ENCODE measurements at regions not wholly inside any gene's neighbourhood (a gene's known extent, or its start where the extent isn't known, plus 50 kb on each side); places are given as distances from the start of the nearest gene placed in this dataset.

DNA sequence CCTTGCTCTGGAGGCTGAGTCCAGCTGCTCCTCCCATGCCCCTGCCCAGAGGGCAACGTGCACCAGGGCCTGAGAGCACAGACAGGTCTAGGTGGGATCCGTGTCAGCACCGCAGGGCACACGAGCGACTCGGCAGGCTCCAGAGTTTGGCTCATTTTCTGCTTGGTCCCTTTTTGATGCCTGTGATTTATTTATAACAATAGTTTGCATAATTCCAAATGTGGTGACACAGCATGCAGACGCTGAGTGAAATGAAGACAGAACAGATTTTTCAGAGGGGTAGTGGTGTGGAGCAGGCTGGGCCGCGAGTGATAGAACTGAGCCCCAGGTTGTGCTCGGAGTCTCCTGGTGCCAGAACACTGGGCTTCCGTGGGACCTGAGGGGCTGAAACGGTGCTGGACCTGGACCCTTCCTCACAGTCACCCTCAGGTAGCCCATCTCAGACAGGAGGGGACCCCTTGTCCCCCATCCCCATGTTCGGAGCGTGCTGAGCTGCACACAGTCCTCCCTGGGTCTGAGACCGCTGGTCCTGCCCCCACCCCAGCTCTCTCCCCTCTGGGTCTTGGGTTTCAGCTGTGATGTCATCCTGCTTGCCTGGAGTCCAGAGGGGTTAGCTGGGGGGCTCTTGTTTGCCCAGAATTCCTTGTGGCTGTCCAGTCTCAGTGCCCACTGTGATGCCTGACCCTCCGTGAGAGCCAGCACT, 95.9 kb downstream of the METRNL start:
- TF ChIP-seq JUND (IDR thresholded peaks at IDR 0.05) (no peak), POLR2A (IDR thresholded peaks at IDR 0.05; ENCODE audit: borderline replicate concordance, extremely low read depth, insufficient read depth, insufficient read length) (no peak), TCF7L2 (IDR thresholded peaks at IDR 0.05; ENCODE audit: borderline replicate concordance, extremely low read depth, insufficient read depth, insufficient read length) (no peak), EZH2phosphoT487 (IDR thresholded peaks at IDR 0.05; ENCODE audit: borderline replicate concordance) (no peak), YY1 (IDR thresholded peaks at IDR 0.05; ENCODE audit: extremely low read depth, insufficient replicate concordance, low read depth, low read length) (no peak), RAD21 (IDR thresholded peaks at IDR 0.05; ENCODE audit: low read depth) (no peak)
- TF ChIP-seq, protein P1, sequence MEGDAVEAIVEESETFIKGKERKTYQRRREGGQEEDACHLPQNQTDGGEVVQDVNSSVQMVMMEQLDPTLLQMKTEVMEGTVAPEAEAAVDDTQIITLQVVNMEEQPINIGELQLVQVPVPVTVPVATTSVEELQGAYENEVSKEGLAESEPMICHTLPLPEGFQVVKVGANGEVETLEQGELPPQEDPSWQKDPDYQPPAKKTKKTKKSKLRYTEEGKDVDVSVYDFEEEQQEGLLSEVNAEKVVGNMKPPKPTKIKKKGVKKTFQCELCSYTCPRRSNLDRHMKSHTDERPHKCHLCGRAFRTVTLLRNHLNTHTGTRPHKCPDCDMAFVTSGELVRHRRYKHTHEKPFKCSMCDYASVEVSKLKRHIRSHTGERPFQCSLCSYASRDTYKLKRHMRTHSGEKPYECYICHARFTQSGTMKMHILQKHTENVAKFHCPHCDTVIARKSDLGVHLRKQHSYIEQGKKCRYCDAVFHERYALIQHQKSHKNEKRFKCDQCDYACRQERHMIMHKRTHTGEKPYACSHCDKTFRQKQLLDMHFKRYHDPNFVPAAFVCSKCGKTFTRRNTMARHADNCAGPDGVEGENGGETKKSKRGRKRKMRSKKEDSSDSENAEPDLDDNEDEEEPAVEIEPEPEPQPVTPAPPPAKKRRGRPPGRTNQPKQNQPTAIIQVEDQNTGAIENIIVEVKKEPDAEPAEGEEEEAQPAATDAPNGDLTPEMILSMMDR (IDR thresholded peaks at IDR 0.05 in 2 of 3, conservative IDR thresholded peaks at IDR 0.05 in 1 of 3; ENCODE audit: borderline replicate concordance in 1 of 3, insufficient read depth in 1 of 3, low read depth in 2 of 3, low read length in 2 of 3), result no peak
- TF ChIP-seq, protein P2, sequence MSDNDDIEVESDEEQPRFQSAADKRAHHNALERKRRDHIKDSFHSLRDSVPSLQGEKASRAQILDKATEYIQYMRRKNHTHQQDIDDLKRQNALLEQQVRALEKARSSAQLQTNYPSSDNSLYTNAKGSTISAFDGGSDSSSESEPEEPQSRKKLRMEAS (IDR thresholded peaks at IDR 0.05), result no peak
- TF ChIP-seq, protein P3, sequence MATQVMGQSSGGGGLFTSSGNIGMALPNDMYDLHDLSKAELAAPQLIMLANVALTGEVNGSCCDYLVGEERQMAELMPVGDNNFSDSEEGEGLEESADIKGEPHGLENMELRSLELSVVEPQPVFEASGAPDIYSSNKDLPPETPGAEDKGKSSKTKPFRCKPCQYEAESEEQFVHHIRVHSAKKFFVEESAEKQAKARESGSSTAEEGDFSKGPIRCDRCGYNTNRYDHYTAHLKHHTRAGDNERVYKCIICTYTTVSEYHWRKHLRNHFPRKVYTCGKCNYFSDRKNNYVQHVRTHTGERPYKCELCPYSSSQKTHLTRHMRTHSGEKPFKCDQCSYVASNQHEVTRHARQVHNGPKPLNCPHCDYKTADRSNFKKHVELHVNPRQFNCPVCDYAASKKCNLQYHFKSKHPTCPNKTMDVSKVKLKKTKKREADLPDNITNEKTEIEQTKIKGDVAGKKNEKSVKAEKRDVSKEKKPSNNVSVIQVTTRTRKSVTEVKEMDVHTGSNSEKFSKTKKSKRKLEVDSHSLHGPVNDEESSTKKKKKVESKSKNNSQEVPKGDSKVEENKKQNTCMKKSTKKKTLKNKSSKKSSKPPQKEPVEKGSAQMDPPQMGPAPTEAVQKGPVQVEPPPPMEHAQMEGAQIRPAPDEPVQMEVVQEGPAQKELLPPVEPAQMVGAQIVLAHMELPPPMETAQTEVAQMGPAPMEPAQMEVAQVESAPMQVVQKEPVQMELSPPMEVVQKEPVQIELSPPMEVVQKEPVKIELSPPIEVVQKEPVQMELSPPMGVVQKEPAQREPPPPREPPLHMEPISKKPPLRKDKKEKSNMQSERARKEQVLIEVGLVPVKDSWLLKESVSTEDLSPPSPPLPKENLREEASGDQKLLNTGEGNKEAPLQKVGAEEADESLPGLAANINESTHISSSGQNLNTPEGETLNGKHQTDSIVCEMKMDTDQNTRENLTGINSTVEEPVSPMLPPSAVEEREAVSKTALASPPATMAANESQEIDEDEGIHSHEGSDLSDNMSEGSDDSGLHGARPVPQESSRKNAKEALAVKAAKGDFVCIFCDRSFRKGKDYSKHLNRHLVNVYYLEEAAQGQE (IDR thresholded peaks at IDR 0.05; ENCODE audit: low read depth), result no peak
